NCI-H146 (cell line): ENCODE measurements at regions not wholly inside any gene's neighbourhood (a gene's known extent, or its start where the extent isn't known, plus 50 kb on each side); places are given as distances from the start of the nearest gene placed in this dataset.

Experiments
- DNase-seq: peaks from one replicate; lab custom pipeline; 2025; lab: John Stamatoyannopoulos, UW

GRCh38 chr11:114758627-114759026 is 80.3 kb downstream of the NXPE2 start:
- no peak for DNase-seq

GRCh38 chr11:114762408-114762807 is 84.1 kb downstream of the NXPE2 start:
- peak; percentile 85 for DNase-seq

GRCh38 chr11:114764563-114764962 is 86.2 kb downstream of the NXPE2 start:
- DNase-seq, result no peak

- DNase-seq, result no peak
Measured at GRCh38 chr11:114771172-114771571, 92.8 kb downstream of the NXPE2 start.

- no peak for DNase-seq
Measured at GRCh38 chr11:114773541-114774338, 95.4 kb downstream of the NXPE2 start.

- DNase-seq, result peak; percentile 73
Measured at GRCh38 chr11:114774599-114775361, 96.5 kb downstream of the NXPE2 start.

- no peak for DNase-seq
Measured at GRCh38 chr11:114775875-114776621, 97.7 kb downstream of the NXPE2 start.

- no peak for DNase-seq
Measured at GRCh38 chr11:114776956-114777355, 98.6 kb downstream of the NXPE2 start.

GRCh38 chr11:114779189-114779588 is 100.9 kb downstream of the NXPE2 start:
- DNase-seq, result no peak

- DNase-seq, result no peak
Measured at GRCh38 chr11:114782650-114783310, 104.5 kb downstream of the NXPE2 start.

- DNase-seq, result no peak
Measured at GRCh38 chr11:114783805-114784204, 105.5 kb downstream of the NXPE2 start.

GRCh38 chr11:114784216-114784615 is 105.9 kb downstream of the NXPE2 start:
- no peak for DNase-seq

- DNase-seq, result no peak
Measured at GRCh38 chr11:114784891-114785290, 106.6 kb downstream of the NXPE2 start.

- peak; percentile 83 for DNase-seq
Measured at GRCh38 chr11:114785820-114786219, 107.5 kb downstream of the NXPE2 start.

GRCh38 chr11:114787126-114787525 is 108.8 kb downstream of the NXPE2 start:
- peak; percentile 41 for DNase-seq

GRCh38 chr11:114790910-114791309 is 112.6 kb downstream of the NXPE2 start:
- no peak for DNase-seq

GRCh38 chr11:114794048-114794684 is 115.8 kb downstream of the NXPE2 start:
- no peak for DNase-seq

- DNase-seq, result no peak
Measured at GRCh38 chr11:114796954-114797721, 118.8 kb downstream of the NXPE2 start.

- no peak for DNase-seq
Measured at GRCh38 chr11:114799476-114799875, 121.1 kb downstream of the NXPE2 start.

- DNase-seq, result no peak
Measured at GRCh38 chr11:114801773-114802172, 123.4 kb downstream of the NXPE2 start.

- DNase-seq, result no peak
Measured at GRCh38 chr11:114802878-114803277, 124.6 kb downstream of the NXPE2 start.
